Adrenal gland (tissue), 9 donors: ENCODE measurements at regions not wholly inside any gene's neighbourhood (a gene's known extent, or its start where the extent isn't known, plus 50 kb on each side); places are given as distances from the start of the nearest gene placed in this dataset.

Experiments used
- DNase-seq, 7 donors: peaks; one replicate each; pipeline ENCODE4 v3.0.0-alpha.2; 2019 to 2020
- H3K27ac ChIP-seq, 5 donors: fragments of 200-600 bp; sonication (generic) in 4 of 5; 1 replicate in 3 of 5; 2 replicates in 2 of 5; pipeline versions ENCODE4 v1.5.1 to v1.8.0; 2016 to 2020; ENCODE audit warnings: mild to moderate bottlenecking in 1 of 5
- H3K27me3 ChIP-seq: fragments of 200-600 bp; 2 replicates; pipeline ENCODE4 v1.8.0; 2021
- H3K36me3 ChIP-seq, 2 donors: fragments of 200-600 bp; replicated peaks in 1 of 2; 1 replicate in 1 of 2; 2 replicates in 1 of 2; pipeline versions ENCODE4 v1.5.1 to v1.8.0; 2018 to 2022
- H3K4me1 ChIP-seq, 2 donors: fragments of 200-600 bp; replicated peaks in 1 of 2; 1 replicate in 1 of 2; 2 replicates in 1 of 2; pipeline versions ENCODE4 v1.5.1 to v1.8.0; 2018 to 2021
- H3K4me3 ChIP-seq, 4 donors: fragments of 200-600 bp; sonication (generic) in 3 of 4; one replicate each; pipeline ENCODE4 v1.5.1; 2016 to 2018
- H3K9me3 ChIP-seq, 3 donors: fragments of 200-600 bp; sonication (generic) in 1 of 3; replicated peaks in 1 of 3; 1 replicate in 2 of 3; 2 replicates in 1 of 3; pipeline versions ENCODE4 v1.5.1 to v1.8.0; 2016 to 2021
- CTCF ChIP-seq, 6 experiments: fragments of 450-650 bp in 4 of 6; fragments of 200-600 bp in 2 of 6; sonication (generic) in 1 of 6; IDR thresholded peaks; 1 replicate in 5 of 6; 2 replicates in 1 of 6; pipeline versions ENCODE4 v1.5.1 to v1.8.0; 2016 to 2021; ENCODE audit warnings: antibody characterized with exemption in 6 of 6, mild to moderate bottlenecking in 2 of 6, moderate library complexity in 1 of 6
- POLR2A ChIP-seq, 2 donors: fragments of 450-650 bp; IDR thresholded peaks; one replicate each; pipeline ENCODE4 v1.6.1; 2017; ENCODE audit warnings: antibody characterized with exemption in 2 of 2, mild to moderate bottlenecking in 2 of 2, moderate library complexity in 1 of 2
- WGBS, 4 donors: extraction: QIAGEN DNeasy Blood & Tissue Kit in 2 of 4; methylation state at CpG; one replicate each; pipeline versions ENCODE4 v1.1.5 to v1.1.7; 2013 to 2017; 5-methylcytosine and 5-hydroxymethylcytosine counted together
- intact Hi-C, 2 donors: fragments of 100-400 bp; cut with DNase I; formaldehyde crosslinking; loops; one replicate each; pipeline versions ENCODE4 v1.14.1 to v1.15.0; 2022 to 2023
- donor health status: healthy with polysubstance abuse.
- donor health status: Bipolar disorder and iron deficiency.
- donor health status: DM: yes; HTN: yes; CAD: no.
- donor health status: DM: no; HTN: no; CAD: no.
- donor health status: DM: no; HTN: no; CAD: no.

GRCh38 chr1:30516485-30516858 is 206.9 kb downstream of the MATN1 start:
- Histone ChIP-seq H3K9me3 (no peaks in the 10 kb centered on the region), H3K36me3 (no peaks in the 10 kb centered on the region), H3K27me3 (no peaks in the 10 kb centered on the region), H3K4me1 (no peaks in the 10 kb centered on the region), H3K4me3 (no peak overlapping the region), H3K27ac (no peak overlapping the region)
- intact Hi-C loops = no loop called here
- TF ChIP-seq POLR2A (IDR thresholded peaks at IDR 0.05) (no peak), CTCF (IDR thresholded peaks at IDR 0.05) (no peak)
- WGBS, 4 donors = 75 to 93% (median 81%) methylated on average over 2 to 4 of the region's 4 CpGs
- DNase-seq = peak in 1 of 7 donors; percentile 5

DNA sequence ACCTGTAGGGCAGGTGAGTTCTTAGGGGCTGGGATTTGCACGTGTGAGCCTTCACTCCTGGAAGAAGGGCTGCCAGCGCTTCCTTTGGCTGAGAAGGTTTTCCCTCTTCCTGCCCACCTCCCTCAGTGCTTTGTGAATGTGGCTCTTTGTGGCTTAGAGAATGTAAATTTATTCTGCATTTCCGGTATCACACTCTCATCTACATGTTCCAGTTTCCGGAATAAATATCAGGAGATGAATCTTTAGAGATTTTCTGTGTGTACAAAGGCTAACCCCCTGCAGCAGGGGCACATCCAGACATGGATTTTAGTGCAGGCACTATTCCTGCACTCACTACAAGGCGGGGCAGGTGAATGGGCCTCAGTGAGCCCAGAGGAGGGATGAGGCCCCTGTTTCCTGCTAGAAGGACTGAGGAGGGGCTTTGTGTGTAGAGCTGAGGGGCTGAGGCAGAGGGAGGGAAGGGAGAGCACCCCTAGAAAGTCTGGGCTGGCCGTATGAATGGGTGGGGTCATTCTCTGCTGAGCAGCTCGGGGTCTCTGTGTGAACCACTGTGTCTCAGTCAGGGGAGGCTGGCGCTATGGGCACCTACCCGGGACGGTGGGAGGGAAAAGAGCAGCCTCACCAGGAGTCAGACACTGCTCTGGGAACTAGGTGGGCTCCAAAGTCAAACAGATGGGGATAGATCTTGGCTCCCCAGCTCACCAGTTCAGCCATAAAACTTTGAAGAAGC is 207.5 kb downstream of the MATN1 start:
- TF ChIP-seq POLR2A (IDR thresholded peaks at IDR 0.05) (no peak), CTCF (IDR thresholded peaks at IDR 0.05) (no peak)
- DNase-seq = peak in 1 of 7 donors; percentile 14

GRCh38 chr1:30514945-30515344 is 208.4 kb downstream of the MATN1 start:
- H3K36me3 ChIP-seq = no peaks in the 10 kb centered on the region
- TF ChIP-seq POLR2A (IDR thresholded peaks at IDR 0.05) = no peak
- TF ChIP-seq CTCF (IDR thresholded peaks at IDR 0.05) = no peak
- intact Hi-C loops = no loop called here
- H3K9me3 ChIP-seq = no peaks in the 10 kb centered on the region
- no peak overlapping the region for H3K4me3 ChIP-seq
- WGBS, 4 donors = 57 to 66% (median 62%) methylated on average over 3 of the region's 3 CpGs
- no peak overlapping the region for H3K27ac ChIP-seq
- H3K4me1 ChIP-seq = no peaks in the 10 kb centered on the region
- DNase-seq = peak in 1 of 7 donors; percentile 31
- H3K27me3 ChIP-seq = no peaks in the 10 kb centered on the region

More for the DNA sequence above, 207.5 kb downstream of the MATN1 start:
- WGBS, 4 donors = 66 to 73% (median 72%) methylated on average over 9 to 10 of the region's 10 CpGs
- no peaks in the 10 kb centered on the region for H3K27me3 ChIP-seq
- intact Hi-C loops = no loop called here
- H3K4me3 ChIP-seq = no peak overlapping the region
- no peak overlapping the region for H3K27ac ChIP-seq
- H3K4me1 ChIP-seq = no peaks in the 10 kb centered on the region
- no peaks in the 10 kb centered on the region for H3K36me3 ChIP-seq
- H3K9me3 ChIP-seq = no peaks in the 10 kb centered on the region

- Histone ChIP-seq H3K4me3 (no peak overlapping the region), H3K27me3 (no peaks in the 10 kb centered on the region), H3K36me3 (no peaks in the 10 kb centered on the region), H3K27ac (no peak overlapping the region), H3K9me3 (no peaks in the 10 kb centered on the region), H3K4me1 (no peaks in the 10 kb centered on the region)
- TF ChIP-seq CTCF (IDR thresholded peaks at IDR 0.05) = no peak
- no peak for TF ChIP-seq POLR2A (IDR thresholded peaks at IDR 0.05)
- WGBS, 4 donors = 27 to 63% (median 50%) methylated on average over 4 to 6 of the region's 6 CpGs
- DNase-seq = peak in 1 of 7 donors; percentile 11
- intact Hi-C loops = no loop called here
These were observed 209.2 kb downstream of the MATN1 start for GRCh38 chr1:30514137-30514654.
